ENCODE measurements at regions not wholly inside any gene's neighbourhood (a gene's known extent, or its start where the extent isn't known, plus 50 kb on each side); places are given as distances from the start of the nearest gene placed in this dataset.

DNA sequence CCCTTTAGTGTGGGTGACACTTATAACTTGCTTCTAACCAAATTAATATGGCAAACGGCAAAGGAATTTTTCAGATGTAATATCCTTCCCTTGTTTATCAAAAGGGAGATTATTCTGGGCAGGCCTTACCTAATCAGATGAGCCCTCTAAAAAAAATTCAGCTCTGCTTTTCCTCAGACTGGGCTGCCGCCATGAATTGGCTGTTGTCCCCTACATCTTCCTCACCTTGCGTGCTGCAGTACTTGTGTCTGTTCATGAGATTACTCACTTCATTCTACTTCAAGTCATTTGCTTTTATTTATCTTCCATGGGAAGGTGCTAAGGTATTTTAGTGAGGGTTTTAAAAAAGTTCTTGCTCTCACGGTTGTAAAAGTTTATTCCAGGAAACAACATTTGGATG, 705.5 kb downstream of the KCNT2 start:
- Histone ChIP-seq H3K9me2 (ENCODE audit: low read depth, low read length) (no peaks in the 10 kb centered on the region), H3K4me2 (ENCODE audit: low read length) (no peak overlapping the region), H3K9ac (ENCODE audit: low read length) (no peak overlapping the region), H3K4me1 (ENCODE audit: insufficient read depth, low read length, severe bottlenecking) (no peaks in the 10 kb centered on the region), H4K20me1 (ENCODE audit: insufficient read depth, low read length) (no peaks in the 10 kb centered on the region), H3K79me2 (ENCODE audit: insufficient read depth, low read length) (no peaks in the 10 kb centered on the region), H3K36me3 (ENCODE audit: insufficient read depth, low read length) (no peaks in the 10 kb centered on the region), H3F3A (ENCODE audit: insufficient read depth, low read length) (no peaks in the 10 kb centered on the region), H3K9me3 (ENCODE audit: low read length) (no peaks in the 10 kb centered on the region), H3K4me3 (ENCODE audit: low read depth, low read length, poor library complexity, severe bottlenecking) (no peak overlapping the region), H3K27ac (ENCODE audit: low read depth, low read length, poor library complexity, severe bottlenecking) (no peak overlapping the region), H3K27me3 (ENCODE audit: insufficient read depth, low read length) (no peaks in the 10 kb centered on the region), H2AFZ (ENCODE audit: low read length) (no peak overlapping the region)
- TF ChIP-seq EZH2 (IDR thresholded peaks at IDR 0.05; ENCODE audit: borderline replicate concordance, low read length), result no peak
- TF ChIP-seq, protein P1, sequence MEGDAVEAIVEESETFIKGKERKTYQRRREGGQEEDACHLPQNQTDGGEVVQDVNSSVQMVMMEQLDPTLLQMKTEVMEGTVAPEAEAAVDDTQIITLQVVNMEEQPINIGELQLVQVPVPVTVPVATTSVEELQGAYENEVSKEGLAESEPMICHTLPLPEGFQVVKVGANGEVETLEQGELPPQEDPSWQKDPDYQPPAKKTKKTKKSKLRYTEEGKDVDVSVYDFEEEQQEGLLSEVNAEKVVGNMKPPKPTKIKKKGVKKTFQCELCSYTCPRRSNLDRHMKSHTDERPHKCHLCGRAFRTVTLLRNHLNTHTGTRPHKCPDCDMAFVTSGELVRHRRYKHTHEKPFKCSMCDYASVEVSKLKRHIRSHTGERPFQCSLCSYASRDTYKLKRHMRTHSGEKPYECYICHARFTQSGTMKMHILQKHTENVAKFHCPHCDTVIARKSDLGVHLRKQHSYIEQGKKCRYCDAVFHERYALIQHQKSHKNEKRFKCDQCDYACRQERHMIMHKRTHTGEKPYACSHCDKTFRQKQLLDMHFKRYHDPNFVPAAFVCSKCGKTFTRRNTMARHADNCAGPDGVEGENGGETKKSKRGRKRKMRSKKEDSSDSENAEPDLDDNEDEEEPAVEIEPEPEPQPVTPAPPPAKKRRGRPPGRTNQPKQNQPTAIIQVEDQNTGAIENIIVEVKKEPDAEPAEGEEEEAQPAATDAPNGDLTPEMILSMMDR (IDR thresholded peaks at IDR 0.05; ENCODE audit: low read length), result no peak

DNA sequence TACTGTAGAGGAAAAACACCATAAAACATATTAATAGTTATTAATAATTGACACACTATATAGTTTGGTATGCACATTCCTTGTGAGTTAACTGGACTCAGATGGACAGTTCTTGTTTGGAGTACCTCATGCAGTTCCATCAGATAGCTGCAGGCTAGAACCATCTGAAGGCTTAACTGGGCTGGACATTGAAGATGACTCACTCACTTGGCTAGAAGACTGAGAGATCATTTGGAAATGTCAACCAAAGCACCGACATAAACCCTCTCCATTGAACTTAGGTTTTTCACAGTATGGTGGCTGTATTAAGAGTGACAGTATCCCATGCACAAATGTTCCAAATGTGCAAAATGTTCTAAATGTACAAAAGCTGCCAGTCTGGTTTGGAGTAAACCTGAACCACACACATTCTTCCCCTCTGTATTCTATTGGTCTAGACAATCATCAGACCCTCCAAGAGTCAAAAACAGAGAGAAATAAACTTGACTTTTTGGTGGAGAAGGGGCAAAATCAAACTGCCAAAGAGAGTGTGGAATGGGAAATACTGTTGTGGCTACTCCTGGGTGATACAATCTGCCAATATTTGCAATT, 708.4 kb downstream of the KCNT2 start:
- Histone ChIP-seq H3K9me3 (ENCODE audit: low read length) (no peaks in the 10 kb centered on the region), H3K27ac (ENCODE audit: low read depth, low read length, poor library complexity, severe bottlenecking) (no peak overlapping the region), H3K27me3 (ENCODE audit: insufficient read depth, low read length) (no peaks in the 10 kb centered on the region), H3F3A (ENCODE audit: insufficient read depth, low read length) (no peaks in the 10 kb centered on the region), H2AFZ (ENCODE audit: low read length) (no peak overlapping the region), H4K20me1 (ENCODE audit: insufficient read depth, low read length) (no peaks in the 10 kb centered on the region), H3K9me2 (ENCODE audit: low read depth, low read length) (no peaks in the 10 kb centered on the region), H3K4me3 (ENCODE audit: low read depth, low read length, poor library complexity, severe bottlenecking) (no peak overlapping the region), H3K79me2 (ENCODE audit: insufficient read depth, low read length) (no peaks in the 10 kb centered on the region), H3K36me3 (ENCODE audit: insufficient read depth, low read length) (no peaks in the 10 kb centered on the region), H3K4me2 (ENCODE audit: low read length) (no peak overlapping the region), H3K9ac (ENCODE audit: low read length) (no peak overlapping the region), H3K4me1 (ENCODE audit: insufficient read depth, low read length, severe bottlenecking) (no peaks in the 10 kb centered on the region)
- TF ChIP-seq EZH2 (IDR thresholded peaks at IDR 0.05; ENCODE audit: borderline replicate concordance, low read length), result no peak
- TF ChIP-seq, protein P1 (IDR thresholded peaks at IDR 0.05; ENCODE audit: low read length), result no peak

DNA sequence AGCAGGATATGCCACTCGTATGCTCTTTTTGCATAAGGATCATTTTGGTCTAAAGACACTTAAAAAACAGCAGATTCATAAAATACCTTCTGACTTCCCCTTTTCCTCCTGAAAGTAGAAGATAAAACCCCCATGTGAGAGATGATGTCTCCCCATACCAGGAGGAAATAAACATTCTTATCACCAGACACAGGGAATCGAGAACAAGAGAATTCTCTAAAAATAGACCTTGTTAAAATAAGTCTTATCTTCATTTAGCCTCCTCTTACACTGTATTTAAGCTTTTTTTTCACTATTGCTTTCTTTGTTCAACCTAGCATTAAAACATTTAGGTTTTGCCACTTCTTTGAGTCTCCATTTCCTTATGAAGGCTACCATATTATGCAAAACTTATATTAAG, 709.3 kb downstream of the KCNT2 start:
- H3K4me1 ChIP-seq (ENCODE audit: insufficient read depth, low read length, severe bottlenecking), result no peaks in the 10 kb centered on the region
- no peak overlapping the region for H3K27ac ChIP-seq (ENCODE audit: low read depth, low read length, poor library complexity, severe bottlenecking)
- no peaks in the 10 kb centered on the region for H3K9me2 ChIP-seq (ENCODE audit: low read depth, low read length)
- no peaks in the 10 kb centered on the region for H3K79me2 ChIP-seq (ENCODE audit: insufficient read depth, low read length)
- no peak overlapping the region for H3K4me3 ChIP-seq (ENCODE audit: low read depth, low read length, poor library complexity, severe bottlenecking)
- no peak overlapping the region for H3K4me2 ChIP-seq (ENCODE audit: low read length)
- no peak overlapping the region for H2AFZ ChIP-seq (ENCODE audit: low read length)
- no peak overlapping the region for H3K9ac ChIP-seq (ENCODE audit: low read length)
- H3K36me3 ChIP-seq (ENCODE audit: insufficient read depth, low read length), result no peaks in the 10 kb centered on the region
- TF ChIP-seq, protein P1 (IDR thresholded peaks at IDR 0.05; ENCODE audit: low read length), result no peak
- no peak for TF ChIP-seq EZH2 (IDR thresholded peaks at IDR 0.05; ENCODE audit: borderline replicate concordance, low read length)
- H3K9me3 ChIP-seq (ENCODE audit: low read length), result no peaks in the 10 kb centered on the region
- no peaks in the 10 kb centered on the region for H3F3A ChIP-seq (ENCODE audit: insufficient read depth, low read length)
- no peaks in the 10 kb centered on the region for H3K27me3 ChIP-seq (ENCODE audit: insufficient read depth, low read length)
- no peaks in the 10 kb centered on the region for H4K20me1 ChIP-seq (ENCODE audit: insufficient read depth, low read length)
